ENCODE measurements at regions not wholly inside any gene's neighbourhood (a gene's known extent, or its start where the extent isn't known, plus 50 kb on each side); places are given as distances from the start of the nearest gene placed in this dataset.

DNA sequence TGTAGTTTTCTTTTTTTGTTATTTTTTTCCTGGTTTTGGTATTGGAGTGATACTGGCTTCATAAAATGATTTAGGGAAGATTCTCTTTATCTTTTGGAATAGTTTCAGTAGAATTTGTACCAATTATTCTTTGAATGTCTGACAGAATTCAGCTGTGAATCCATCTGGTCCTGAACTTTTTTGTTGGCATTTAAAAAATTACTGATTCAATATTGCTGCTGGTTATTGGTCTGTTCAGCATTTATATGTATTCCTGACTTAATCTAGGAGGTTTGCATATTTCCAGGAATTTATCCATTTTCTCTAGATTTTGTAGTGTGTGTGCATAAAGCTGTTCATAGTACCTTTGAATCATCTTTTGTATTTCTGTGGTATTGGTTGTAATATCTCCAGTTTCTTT lies 100.2 kb downstream of the NXNL2 start:
- no peak for TF ChIP-seq POLR2AphosphoS5 (IDR thresholded peaks at IDR 0.05)
- no peak for TF ChIP-seq CTCF (IDR thresholded peaks at IDR 0.05)
